Right atrium auricular region (tissue), 2 donors: ENCODE measurements at regions not wholly inside any gene's neighbourhood (a gene's known extent, or its start where the extent isn't known, plus 50 kb on each side); places are given as distances from the start of the nearest gene placed in this dataset.
"Not testable (repeated sequence)": the region's sequence is repeated elsewhere in the genome, so short reads cannot be mapped to it uniquely, and the experiment has no call there.

ENCODE experiments used
- DNase-seq: peaks from one replicate; pipeline ENCODE4 v3.0.0-alpha.2; 2019; ENCODE audit warnings: low spot score
- H3K27ac ChIP-seq, 2 donors: fragments of 200-600 bp; sonication (generic); 1 replicate in 1 of 2; 2 replicates in 1 of 2; pipeline ENCODE4 v1.5.1; 2016 to 2019
- H3K27me3 ChIP-seq, 2 donors: fragments of 200-600 bp; sonication (generic); one replicate each; pipeline versions ENCODE4 v1.5.1 to v1.6.0; 2017 to 2019
- H3K36me3 ChIP-seq: fragments of 200-600 bp; sonication (generic); one replicate; pipeline ENCODE4 v1.5.1; 2016
- H3K4me1 ChIP-seq, 2 donors: fragments of 200-600 bp; sonication (generic); one replicate each; pipeline versions ENCODE4 v1.5.1 to v1.6.0; 2017 to 2019
- H3K4me3 ChIP-seq, 2 donors: fragments of 200-600 bp; sonication (generic); 1 replicate in 1 of 2; 2 replicates in 1 of 2; pipeline ENCODE4 v1.5.1; 2017 to 2019; ENCODE audit warnings: mild to moderate bottlenecking in 1 of 2, moderate library complexity in 1 of 2
- H3K9me3 ChIP-seq, 2 donors: fragments of 200-600 bp; sonication (generic); one replicate each; pipeline ENCODE4 v1.5.1; 2019
- CTCF ChIP-seq, 2 donors: fragments of 200-600 bp; sonication (generic); IDR thresholded peaks; one replicate each; pipeline ENCODE4 v1.5.1; 2019; ENCODE audit warnings: antibody characterized with exemption in 2 of 2

GRCh38 chr4:100633269-100633668 lies 115.4 kb upstream of the EMCN start:
- H3K36me3 ChIP-seq: no peaks in the 10 kb centered on the region
- no peaks in the 10 kb centered on the region for H3K27me3 ChIP-seq
- H3K4me1 ChIP-seq: no peaks in the 10 kb centered on the region
- no peak overlapping the region for H3K4me3 ChIP-seq
- no peak for TF ChIP-seq CTCF (IDR thresholded peaks at IDR 0.05)
- peaks cover 5 to 16% of the 10 kb centered on the region in 2 donors for H3K9me3 ChIP-seq
- H3K27ac ChIP-seq: no peak overlapping the region
- no peak for DNase-seq

GRCh38 chr4:100632163-100632562 lies 114.3 kb upstream of the EMCN start:
- no peak for TF ChIP-seq CTCF (IDR thresholded peaks at IDR 0.05)
- H3K9me3 ChIP-seq: peaks cover 0 to 5% of the 10 kb centered on the region in 2 donors
- H3K4me3 ChIP-seq: no peak overlapping the region
- H3K27ac ChIP-seq: no peak overlapping the region
- no peaks in the 10 kb centered on the region for H3K36me3 ChIP-seq
- no peak for DNase-seq
- no peaks in the 10 kb centered on the region for H3K4me1 ChIP-seq
- no peaks in the 10 kb centered on the region for H3K27me3 ChIP-seq

GRCh38 chr4:100631281-100631968 lies 113.6 kb upstream of the EMCN start:
- no peak for TF ChIP-seq CTCF (IDR thresholded peaks at IDR 0.05)
- H3K4me3 ChIP-seq: no peak overlapping the region
- H3K27me3 ChIP-seq: no peaks in the 10 kb centered on the region
- H3K27ac ChIP-seq: no peak overlapping the region
- no peak for DNase-seq
- H3K9me3 ChIP-seq: peaks cover 0 to under 1% of the 10 kb centered on the region in 2 donors
- H3K36me3 ChIP-seq: no peaks in the 10 kb centered on the region
- no peaks in the 10 kb centered on the region for H3K4me1 ChIP-seq

- no peak for DNase-seq
- Histone ChIP-seq H3K9me3 (peaks cover 0 to 10% of the 10 kb centered on the region in 2 donors), H3K36me3 (no peaks in the 10 kb centered on the region), H3K27me3 (no peaks in the 10 kb centered on the region), H3K4me1 (no peaks in the 10 kb centered on the region), H3K27ac (no peak overlapping the region), H3K4me3 (no peak overlapping the region)
- no peak for TF ChIP-seq CTCF (IDR thresholded peaks at IDR 0.05)
Measured at GRCh38 chr4:100630341-100630740, 112.5 kb upstream of the EMCN start.

GRCh38 chr4:100609810-100610209 lies 92.0 kb upstream of the EMCN start:
- no peak overlapping the region for H3K27ac ChIP-seq
- H3K9me3 ChIP-seq: no peaks in the 10 kb centered on the region
- H3K27me3 ChIP-seq: no peaks in the 10 kb centered on the region
- no peak for DNase-seq
- H3K4me1 ChIP-seq: no peaks in the 10 kb centered on the region
- no peaks in the 10 kb centered on the region for H3K36me3 ChIP-seq
- no peak for TF ChIP-seq CTCF (IDR thresholded peaks at IDR 0.05)
- no peak overlapping the region for H3K4me3 ChIP-seq

- not testable (repeated sequence) for H3K36me3 ChIP-seq, H3K4me1 ChIP-seq, H3K9me3 ChIP-seq, H3K27me3 ChIP-seq, DNase-seq, H3K4me3 ChIP-seq, H3K27ac ChIP-seq
Measured at GRCh38 chr4:100608651-100609050, 90.8 kb upstream of the EMCN start.
